ENCODE measurements at regions not wholly inside any gene's neighbourhood (a gene's known extent, or its start where the extent isn't known, plus 50 kb on each side); places are given as distances from the start of the nearest gene placed in this dataset.
A peak's percentile ranks its signal among the peaks of the same experiment; 100 is the strongest.

DNA sequence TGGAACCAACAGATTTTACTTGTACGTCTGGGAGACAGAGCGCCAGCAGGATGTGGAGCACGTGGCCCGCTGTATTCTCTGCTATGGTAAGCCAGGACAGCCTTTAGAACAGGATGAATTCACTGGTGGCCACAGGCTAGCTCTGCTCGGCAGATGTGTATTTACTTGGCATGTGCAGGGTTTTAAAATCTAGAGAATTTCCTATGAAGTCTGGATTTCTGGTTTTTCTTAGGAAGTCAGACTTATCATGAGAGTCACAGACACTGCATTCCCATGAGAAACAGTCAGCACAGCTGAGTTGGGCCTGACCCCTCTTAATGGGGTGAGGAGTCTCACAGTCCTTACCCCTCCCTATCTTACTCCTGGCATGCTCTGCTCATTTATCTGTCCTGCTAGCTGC, 84.6 kb upstream of the COL6A5 start:
- DNase-seq (ENCODE audit: low read depth) = no peak

GRCh38 chr3:130263708-130264107, 81.8 kb upstream of the COL6A5 start:
- DNase-seq (ENCODE audit: low read depth) = no peak

- no peak for DNase-seq (ENCODE audit: low read depth)
Observed at GRCh38 chr3:130266817-130267216, 78.7 kb upstream of the COL6A5 start.

DNA sequence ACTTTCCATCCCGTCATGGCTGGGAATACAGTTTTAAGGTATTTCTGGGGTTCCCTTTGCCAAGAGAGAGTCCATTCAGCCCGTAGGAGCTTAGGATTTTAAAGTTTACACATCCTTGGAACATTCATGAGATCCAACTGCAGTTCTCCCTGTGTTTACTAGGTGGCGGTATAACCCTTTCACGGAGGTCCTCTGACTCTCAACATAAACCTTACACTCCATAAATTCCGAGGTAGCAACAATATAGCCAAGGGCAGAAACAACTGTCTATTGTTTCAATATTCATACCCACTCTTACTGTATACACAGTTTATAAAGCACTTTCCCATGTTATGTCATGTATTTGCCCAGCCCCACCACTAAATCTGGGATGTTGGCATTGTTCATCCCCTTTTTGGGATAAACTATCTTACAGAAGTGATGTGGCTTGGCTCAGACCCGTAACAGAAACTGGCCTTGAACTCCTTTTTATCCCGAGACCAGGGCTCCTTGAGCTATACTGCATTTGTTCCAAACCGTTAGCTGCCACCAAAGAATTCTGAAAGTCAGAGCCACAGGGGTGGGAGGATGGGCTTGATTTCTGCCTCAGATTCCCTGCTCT, 69.2 kb upstream of the COL6A5 start:
- DNase-seq (ENCODE audit: low read depth) = peak; percentile 62

GRCh38 chr3:130288670-130289069, 56.8 kb upstream of the COL6A5 start:
- DNase-seq (ENCODE audit: low read depth) = no peak

DNA sequence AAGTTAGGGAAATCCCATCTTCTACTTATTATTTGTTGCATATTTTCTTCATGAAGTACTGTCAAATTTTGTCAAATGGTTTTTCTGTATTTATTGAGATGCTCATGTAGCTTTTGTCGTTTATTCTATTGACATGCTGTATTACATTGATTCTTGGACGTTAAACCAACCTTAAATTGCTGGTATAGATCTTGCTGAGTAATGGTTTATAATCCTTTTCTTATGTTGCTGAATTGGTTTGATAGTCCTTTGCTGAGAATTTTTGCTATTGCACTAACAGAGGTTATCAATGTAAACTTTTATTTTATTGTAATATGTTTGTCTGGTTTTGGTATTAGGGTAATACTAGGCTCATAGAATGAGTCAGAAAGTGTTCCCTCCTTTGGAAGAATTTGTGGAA, 54.3 kb upstream of the COL6A5 start:
- DNase-seq (ENCODE audit: low read depth) = no peak

DNA sequence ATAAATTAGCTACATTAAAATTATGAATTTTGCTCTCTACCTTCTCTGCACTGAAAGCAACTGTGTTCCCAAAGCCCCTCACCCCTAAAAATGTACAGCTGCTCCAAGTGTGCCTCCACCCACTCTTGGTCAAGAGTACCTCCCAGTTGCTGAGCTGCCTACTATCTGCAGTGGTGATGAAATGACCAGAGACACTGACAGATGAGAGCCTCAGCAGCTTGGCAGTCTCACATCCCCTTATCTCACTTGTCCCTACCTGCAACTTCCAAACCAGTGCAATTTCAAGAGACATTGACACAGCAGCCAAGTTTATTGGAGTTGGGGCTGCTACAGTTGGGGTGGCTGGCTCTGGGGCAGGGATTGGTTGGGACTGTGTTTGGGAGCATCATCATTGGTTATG, 52.2 kb upstream of the COL6A5 start:
- DNase-seq (ENCODE audit: low read depth) = no peak
